GM19043 (cell line): ENCODE measurements at regions not wholly inside any gene's neighbourhood (a gene's known extent, or its start where the extent isn't known, plus 50 kb on each side); places are given as distances from the start of the nearest gene placed in this dataset.

Experiments used
- ATAC-seq: cut with Tn5 transposase; IDR thresholded peaks from one replicate; pipeline ENCODE4 v1.9.1; 2021; ENCODE audit warnings: low read depth; ENCODE audit not compliant: unreplicated experiment

GRCh38 chr1:87219141-87219540 lies 109.5 kb upstream of the LMO4 start:
- ATAC-seq, result no peak

- ATAC-seq, result no peak
Observed at GRCh38 chr1:87219626-87220025, 109.1 kb upstream of the LMO4 start.

- ATAC-seq, result no peak
Observed at GRCh38 chr1:87220993-87221392, 107.7 kb upstream of the LMO4 start.

GRCh38 chr1:87224201-87224600 lies 104.5 kb upstream of the LMO4 start:
- no peak for ATAC-seq

- ATAC-seq, result no peak
Observed at GRCh38 chr1:87225171-87225570, 103.5 kb upstream of the LMO4 start.

- ATAC-seq, result peak; percentile 42
Observed at GRCh38 chr1:87226341-87226760, 102.3 kb upstream of the LMO4 start.

- no peak for ATAC-seq
Observed at GRCh38 chr1:87227651-87228050, 101.0 kb upstream of the LMO4 start.

GRCh38 chr1:87230501-87230900 lies 98.2 kb upstream of the LMO4 start:
- ATAC-seq, result no peak

GRCh38 chr1:87231703-87232367 lies 96.8 kb upstream of the LMO4 start:
- no peak for ATAC-seq

GRCh38 chr1:87236585-87236984 lies 92.1 kb upstream of the LMO4 start:
- ATAC-seq, result no peak

- ATAC-seq, result no peak
Observed at GRCh38 chr1:87239997-87240605, 88.6 kb upstream of the LMO4 start.

- ATAC-seq, result no peak
Observed at GRCh38 chr1:87240661-87241285, 87.9 kb upstream of the LMO4 start.

- no peak for ATAC-seq
Observed at GRCh38 chr1:87242445-87243185, 86.1 kb upstream of the LMO4 start.

GRCh38 chr1:87243573-87243972 lies 85.1 kb upstream of the LMO4 start:
- no peak for ATAC-seq

GRCh38 chr1:87246436-87246835 lies 82.2 kb upstream of the LMO4 start:
- no peak for ATAC-seq

- ATAC-seq, result no peak
Observed at GRCh38 chr1:87249803-87250202, 78.9 kb upstream of the LMO4 start.

GRCh38 chr1:87250336-87250735 lies 78.3 kb upstream of the LMO4 start:
- ATAC-seq, result no peak

- no peak for ATAC-seq
Observed at GRCh38 chr1:87252406-87252805, 76.3 kb upstream of the LMO4 start.

- no peak for ATAC-seq
Observed at GRCh38 chr1:87262688-87263087, 66.0 kb upstream of the LMO4 start.

GRCh38 chr1:87263281-87263680 lies 65.4 kb upstream of the LMO4 start:
- ATAC-seq, result no peak

- ATAC-seq, result no peak
Observed at GRCh38 chr1:87263785-87264184, 64.9 kb upstream of the LMO4 start.
